ENCODE measurements at regions not wholly inside any gene's neighbourhood (a gene's known extent, or its start where the extent isn't known, plus 50 kb on each side); places are given as distances from the start of the nearest gene placed in this dataset.
A peak's percentile ranks its signal among the peaks of the same experiment; 100 is the strongest.
"Not testable (repeated sequence)": the region's sequence is repeated elsewhere in the genome, so short reads cannot be mapped to it uniquely, and the experiment has no call there.

GRCh38 chr5:110873773-110874437 lies 135.1 kb downstream of the SLC25A46 start:
- no peaks in the 10 kb centered on the region for H3K4me1 ChIP-seq (replicated peaks)
- intact Hi-C loops (cut with DNase I): no loop called here
- DNase-seq (ENCODE audit: low spot score): no peak
- no peak overlapping the region for H3K4me3 ChIP-seq
- no peaks in the 10 kb centered on the region for H3K36me3 ChIP-seq
- TF ChIP-seq POLR2AphosphoS5 (IDR thresholded peaks at IDR 0.05) (no peak), POLR2A (IDR thresholded peaks at IDR 0.05) (no peak), CTCF (IDR thresholded peaks at IDR 0.05) (no peak)
- 37% methylated on average over 3 of the region's 3 CpGs for WGBS
- no peaks in the 10 kb centered on the region for H3K9me3 ChIP-seq
- no peaks in the 10 kb centered on the region for H3K27me3 ChIP-seq (replicated peaks; ENCODE audit: insufficient read depth)
- no peak overlapping the region for H3K27ac ChIP-seq

GRCh38 chr5:110875115-110875514 lies 136.3 kb downstream of the SLC25A46 start:
- H3K36me3 ChIP-seq; DNase-seq (ENCODE audit: low spot score); H3K27me3 ChIP-seq (replicated peaks; ENCODE audit: insufficient read depth); intact Hi-C loops (cut with DNase I); H3K27ac ChIP-seq; H3K4me3 ChIP-seq; H3K9me3 ChIP-seq; H3K4me1 ChIP-seq (replicated peaks): not testable (repeated sequence)

DNA sequence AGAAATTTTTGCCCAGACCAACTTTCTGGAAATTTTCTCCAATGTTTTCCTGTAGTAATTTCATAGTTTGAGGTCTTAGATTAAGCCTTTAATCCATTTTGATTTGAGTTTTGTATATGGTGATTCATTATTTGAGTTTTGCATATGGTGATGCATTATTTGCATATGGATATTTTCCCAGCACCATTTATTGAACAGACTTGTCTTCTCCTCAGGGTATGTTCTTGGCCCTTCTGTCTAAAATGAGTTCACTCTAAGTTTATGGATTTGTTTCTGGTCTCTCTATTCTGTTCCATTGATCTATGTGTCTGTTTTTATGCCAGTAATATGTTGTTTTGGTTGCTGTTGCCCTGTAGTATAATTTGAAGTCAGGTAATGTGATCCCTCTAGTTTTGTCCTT lies 139.3 kb downstream of the SLC25A46 start:
- intact Hi-C loops (cut with DNase I): no loop called here
- Histone ChIP-seq H3K4me1 (replicated peaks) (no peaks in the 10 kb centered on the region), H3K4me3 (no peak overlapping the region), H3K27ac (no peak overlapping the region), H3K27me3 (replicated peaks; ENCODE audit: insufficient read depth) (no peaks in the 10 kb centered on the region), H3K9me3 (no peaks in the 10 kb centered on the region), H3K36me3 (no peaks in the 10 kb centered on the region)
- no peak for DNase-seq (ENCODE audit: low spot score)
- no peak for TF ChIP-seq CTCF (IDR thresholded peaks at IDR 0.05)

DNA sequence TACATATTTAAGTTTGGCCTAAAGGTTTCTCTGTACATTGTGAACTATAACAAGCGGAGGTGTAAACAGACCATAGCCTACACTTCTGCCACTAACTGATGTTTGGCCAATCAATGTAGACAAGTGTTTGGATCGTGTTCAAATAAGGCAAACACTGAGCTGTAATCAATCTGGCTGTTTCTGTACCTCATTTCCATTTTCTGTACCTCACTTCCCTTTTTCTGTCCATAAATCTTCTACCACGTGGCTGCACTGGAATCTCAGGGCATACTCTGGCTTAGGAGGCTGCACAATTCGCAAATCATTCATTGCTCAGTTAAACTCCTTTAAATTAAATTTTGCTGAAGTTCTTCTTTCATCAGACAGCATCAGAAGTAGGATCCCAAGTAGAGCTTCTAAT lies 140.9 kb downstream of the SLC25A46 start:
- Histone ChIP-seq H3K4me1 (replicated peaks) (no peaks in the 10 kb centered on the region), H3K27me3 (replicated peaks; ENCODE audit: insufficient read depth) (no peaks in the 10 kb centered on the region), H3K27ac (no peak overlapping the region), H3K4me3 (no peak overlapping the region), H3K36me3 (no peaks in the 10 kb centered on the region), H3K9me3 (no peaks in the 10 kb centered on the region)
- DNase-seq (ENCODE audit: low spot score): no peak
- intact Hi-C loops (cut with DNase I): no loop called here
- TF ChIP-seq POLR2A (IDR thresholded peaks at IDR 0.05): no peak
- TF ChIP-seq CTCF (IDR thresholded peaks at IDR 0.05): no peak
- TF ChIP-seq POLR2AphosphoS5 (IDR thresholded peaks at IDR 0.05): no peak
- 73% methylated on average over 4 of the region's 4 CpGs for WGBS

DNA sequence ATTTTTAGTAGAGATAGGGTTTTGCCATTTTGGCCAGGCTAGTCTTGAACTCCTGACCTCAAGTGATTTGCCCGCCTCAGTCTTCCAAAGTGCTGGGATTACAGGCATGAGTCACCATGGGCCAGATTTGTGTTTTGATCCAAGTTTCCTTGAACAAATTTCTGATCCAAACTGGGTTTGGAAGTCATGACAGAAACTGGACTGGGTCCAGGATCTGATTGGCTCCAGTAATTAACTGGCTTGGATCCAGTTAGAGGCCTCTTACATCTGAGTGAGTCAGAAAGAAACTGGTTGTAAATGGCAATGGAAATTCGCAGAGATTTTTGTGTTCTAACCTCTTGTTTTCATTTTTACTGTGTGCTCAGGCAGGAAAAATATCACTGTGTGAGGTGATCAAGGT lies 141.6 kb downstream of the SLC25A46 start:
- H3K27ac ChIP-seq: no peak overlapping the region
- H3K4me3 ChIP-seq: no peak overlapping the region
- intact Hi-C loops (cut with DNase I): no loop called here
- DNase-seq (ENCODE audit: low spot score): no peak
- H3K9me3 ChIP-seq: no peaks in the 10 kb centered on the region
- H3K4me1 ChIP-seq (replicated peaks): no peaks in the 10 kb centered on the region
- TF ChIP-seq POLR2AphosphoS5 (IDR thresholded peaks at IDR 0.05) (peak; percentile 26), CTCF (IDR thresholded peaks at IDR 0.05) (no peak), POLR2A (IDR thresholded peaks at IDR 0.05) (no peak)
- no peaks in the 10 kb centered on the region for H3K36me3 ChIP-seq
- 26% methylated on average over 2 of the region's 2 CpGs for WGBS
- no peaks in the 10 kb centered on the region for H3K27me3 ChIP-seq (replicated peaks; ENCODE audit: insufficient read depth)
